Nephron progenitor cell (in vitro differentiated cells): ENCODE measurements at regions not wholly inside any gene's neighbourhood (a gene's known extent, or its start where the extent isn't known, plus 50 kb on each side); places are given as distances from the start of the nearest gene placed in this dataset.

Experiments
- DNase-seq: peaks from one replicate; pipeline ENCODE4 v3.0.0; 2021
- H3K27ac Mint-ChIP-seq: 2 replicates; pipeline ENCODE4 v1.8.0; 2021; ENCODE audit warnings: mild to moderate bottlenecking, moderate library complexity, mixed read lengths
- H3K27me3 Mint-ChIP-seq: 2 replicates; pipeline ENCODE4 v1.8.0; 2021; ENCODE audit warnings: mild to moderate bottlenecking, low read depth, mixed read lengths; ENCODE audit not compliant: poor library complexity
- H3K36me3 Mint-ChIP-seq: 2 replicates; pipeline ENCODE4 v1.8.0; 2021; ENCODE audit warnings: low read depth, mixed read lengths
- H3K4me1 Mint-ChIP-seq: 2 replicates; pipeline ENCODE4 v1.8.0; 2021; ENCODE audit warnings: mixed read lengths
- H3K4me3 Mint-ChIP-seq: 2 replicates; pipeline ENCODE4 v1.8.0; 2021; ENCODE audit warnings: mild to moderate bottlenecking, moderate library complexity, mixed read lengths
- H3K9me3 Mint-ChIP-seq: 2 replicates; pipeline ENCODE4 v1.8.0; 2021; ENCODE audit warnings: mild to moderate bottlenecking, moderate library complexity, mixed read lengths
- CTCF ChIP-seq: fragments of 200-600 bp; sonication (generic); IDR thresholded peaks from 2 replicates; pipeline ENCODE4 v1.5.0; 2021; ENCODE audit warnings: antibody characterized with exemption

- H3K4me1 Mint-ChIP-seq, result peaks cover 27% of the 10 kb centered on the region
- no peaks in the 10 kb centered on the region for H3K36me3 Mint-ChIP-seq
- TF ChIP-seq CTCF, result no peak
- no peaks in the 10 kb centered on the region for H3K9me3 Mint-ChIP-seq
- H3K27ac Mint-ChIP-seq, result no peak overlapping the region
- no peak overlapping the region for H3K4me3 Mint-ChIP-seq
- no peak for DNase-seq
- H3K27me3 Mint-ChIP-seq, result peaks cover 7% of the 10 kb centered on the region
Measured at GRCh38 chr20:22920898-22921297, 114.2 kb upstream of the SSTR4 start.

DNA sequence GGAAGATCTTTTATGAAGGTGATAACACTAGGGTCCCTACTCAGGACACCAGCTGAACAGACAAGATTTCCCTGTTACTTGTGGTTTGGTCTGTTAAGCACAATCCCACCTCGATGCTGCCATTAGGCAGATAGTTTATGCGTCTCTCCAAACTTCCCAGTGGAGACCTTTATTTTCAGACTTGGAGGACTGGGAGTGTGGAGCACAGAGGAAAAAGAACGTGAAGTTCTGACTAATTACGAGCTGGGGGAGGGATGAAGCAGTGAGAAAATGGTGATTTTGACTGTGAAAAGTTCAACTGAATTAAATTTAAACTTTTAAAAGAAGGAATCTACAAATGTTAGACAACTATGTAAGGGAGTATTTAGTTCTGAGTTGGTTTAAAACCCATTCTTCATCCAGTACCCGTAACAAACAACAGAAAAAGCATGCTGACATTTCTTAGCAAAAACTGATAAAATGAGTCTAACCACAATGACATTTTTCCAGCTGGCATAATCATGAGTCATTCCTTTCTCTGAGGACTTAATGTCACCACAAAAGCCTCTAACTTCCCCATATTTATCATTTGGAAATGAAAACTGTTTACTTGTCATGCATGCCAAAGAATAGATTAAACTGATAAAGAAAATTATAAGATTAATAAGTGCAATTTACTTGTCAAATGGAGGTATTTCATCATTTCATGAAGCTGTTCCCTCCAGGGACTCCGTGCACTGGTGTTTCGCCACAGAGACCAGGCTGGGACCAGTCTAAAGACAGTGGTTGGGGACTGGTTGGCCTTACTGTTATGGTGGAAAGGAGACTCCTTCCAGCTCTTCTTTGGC is 113.3 kb upstream of the SSTR4 start:
- Mint-ChIP-seq H3K27ac (no peak overlapping the region), H3K4me3 (no peak overlapping the region), H3K4me1 (peaks cover 31% of the 10 kb centered on the region)

DNA sequence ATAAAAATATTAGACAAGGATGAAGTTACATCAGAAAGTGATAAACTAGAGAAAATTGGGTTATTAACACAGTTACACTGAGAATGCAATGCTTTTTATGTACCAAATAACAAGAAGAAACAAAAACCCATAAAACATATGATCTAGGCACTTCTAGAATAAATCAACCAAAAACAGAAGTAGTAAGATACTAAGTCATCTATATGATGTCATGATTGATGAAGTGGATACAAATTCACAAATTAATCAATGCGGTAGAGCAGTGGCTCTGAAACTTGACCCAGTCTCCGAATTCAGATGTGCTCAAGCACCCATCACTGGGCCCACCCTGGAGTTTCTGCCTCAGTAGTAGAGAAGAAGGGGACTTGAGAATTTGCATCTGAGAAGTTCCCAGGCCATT is 112.1 kb upstream of the SSTR4 start:
- H3K27ac Mint-ChIP-seq, result no peak overlapping the region
- H3K27me3 Mint-ChIP-seq, result peaks cover 4% of the 10 kb centered on the region
- no peaks in the 10 kb centered on the region for H3K9me3 Mint-ChIP-seq
- peaks cover 39% of the 10 kb centered on the region for H3K4me1 Mint-ChIP-seq
- TF ChIP-seq CTCF, result no peak
- H3K36me3 Mint-ChIP-seq, result no peaks in the 10 kb centered on the region
- no peak for DNase-seq
- no peak overlapping the region for H3K4me3 Mint-ChIP-seq

More for the DNA sequence above, 113.3 kb upstream of the SSTR4 start:
- DNase-seq, result no peak
- Mint-ChIP-seq H3K27me3 (peaks cover 5% of the 10 kb centered on the region), H3K36me3 (no peaks in the 10 kb centered on the region), H3K9me3 (no peaks in the 10 kb centered on the region)
- no peak for TF ChIP-seq CTCF

GRCh38 chr20:22924046-22924737 is 110.9 kb upstream of the SSTR4 start:
- Mint-ChIP-seq H3K4me3 (no peak overlapping the region), H3K36me3 (no peaks in the 10 kb centered on the region), H3K9me3 (no peaks in the 10 kb centered on the region), H3K27me3 (peaks cover 4% of the 10 kb centered on the region), H3K4me1 (peaks cover 37% of the 10 kb centered on the region), H3K27ac (no peak overlapping the region)
- DNase-seq, result no peak
- TF ChIP-seq CTCF, result no peak

- no peak overlapping the region for H3K27ac Mint-ChIP-seq
- no peaks in the 10 kb centered on the region for H3K36me3 Mint-ChIP-seq
- no peaks in the 10 kb centered on the region for H3K9me3 Mint-ChIP-seq
- no peak for TF ChIP-seq CTCF
- H3K4me3 Mint-ChIP-seq, result no peak overlapping the region
- DNase-seq, result no peak
- peaks cover 36% of the 10 kb centered on the region for H3K4me1 Mint-ChIP-seq
- H3K27me3 Mint-ChIP-seq, result peaks cover 3% of the 10 kb centered on the region
Measured at GRCh38 chr20:22924949-22925612, 110.0 kb upstream of the SSTR4 start.
